Mesothelial cell of epicardium (in vitro differentiated cells): ENCODE measurements at regions not wholly inside any gene's neighbourhood (a gene's known extent, or its start where the extent isn't known, plus 50 kb on each side); places are given as distances from the start of the nearest gene placed in this dataset.

Source experiments
- DNase-seq, 2 experiments: peaks; one replicate each; pipeline ENCODE4 v3.0.0; 2021; ENCODE audit warnings: low spot score in 2 of 2; ENCODE audit not compliant: unreplicated experiment in 2 of 2
- H3K27ac Mint-ChIP-seq: 2 replicates; pipeline ENCODE4 v1.8.0; 2021; ENCODE audit warnings: mixed read lengths
- H3K27me3 Mint-ChIP-seq: 2 replicates; pipeline ENCODE4 v1.8.0; 2021; ENCODE audit warnings: low read depth, mixed read lengths
- H3K36me3 Mint-ChIP-seq: 2 replicates; pipeline ENCODE4 v1.8.0; 2021; ENCODE audit warnings: mixed read lengths
- H3K4me1 Mint-ChIP-seq: 2 replicates; pipeline ENCODE4 v1.8.0; 2021; ENCODE audit warnings: mixed read lengths
- H3K4me3 Mint-ChIP-seq: 2 replicates; pipeline ENCODE4 v1.8.0; 2021; ENCODE audit warnings: mild to moderate bottlenecking, moderate library complexity, mixed read lengths
- H3K9me3 Mint-ChIP-seq: 2 replicates; pipeline ENCODE4 v1.8.0; 2021; ENCODE audit warnings: mixed read lengths
- CTCF ChIP-seq: fragments of 200-600 bp; sonication (generic); IDR thresholded peaks from one replicate; pipeline ENCODE4 v1.5.0; 2021; ENCODE audit warnings: antibody characterized with exemption; ENCODE audit not compliant: unreplicated experiment

GRCh38 chr1:29990304-29990703 lies 733.1 kb downstream of the MATN1 start:
- Mint-ChIP-seq H3K4me1 (peaks cover 10% of the 10 kb centered on the region), H3K4me3 (no peak overlapping the region), H3K27ac (no peak overlapping the region), H3K9me3 (peaks cover 16% of the 10 kb centered on the region), H3K27me3 (no peaks in the 10 kb centered on the region), H3K36me3 (no peaks in the 10 kb centered on the region)
- no peak for TF ChIP-seq CTCF
- DNase-seq, result no peak

- no peak for TF ChIP-seq CTCF
- DNase-seq, result no peak
- Mint-ChIP-seq H3K9me3 (no peaks in the 10 kb centered on the region), H3K4me3 (no peak overlapping the region), H3K4me1 (peaks cover 10% of the 10 kb centered on the region), H3K36me3 (no peaks in the 10 kb centered on the region), H3K27ac (no peak overlapping the region), H3K27me3 (no peaks in the 10 kb centered on the region)
Observed at GRCh38 chr1:29986986-29987385, 736.4 kb downstream of the MATN1 start.

DNA sequence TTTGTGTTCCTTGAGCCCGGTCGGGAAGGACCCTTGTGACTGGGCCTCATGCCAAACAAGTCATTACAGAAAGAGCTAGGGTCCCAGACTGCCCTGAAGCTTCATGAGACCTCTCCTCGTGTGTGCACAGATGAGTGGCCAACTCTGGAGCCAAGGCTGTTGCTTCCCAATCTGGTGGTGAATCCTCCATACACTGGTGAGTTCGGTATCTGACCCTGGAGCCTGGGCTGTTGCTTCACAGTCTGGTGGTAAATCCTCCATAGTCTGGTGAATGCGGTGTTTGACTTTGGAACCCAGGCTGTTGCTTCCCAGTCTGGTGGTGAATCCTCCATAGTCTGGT lies 737.8 kb downstream of the MATN1 start:
- Mint-ChIP-seq H3K27ac (no peak overlapping the region), H3K36me3 (no peaks in the 10 kb centered on the region), H3K9me3 (no peaks in the 10 kb centered on the region), H3K4me3 (no peak overlapping the region), H3K4me1 (peaks cover 10% of the 10 kb centered on the region), H3K27me3 (no peaks in the 10 kb centered on the region)
- no peak for TF ChIP-seq CTCF
- DNase-seq, result no peak

DNA sequence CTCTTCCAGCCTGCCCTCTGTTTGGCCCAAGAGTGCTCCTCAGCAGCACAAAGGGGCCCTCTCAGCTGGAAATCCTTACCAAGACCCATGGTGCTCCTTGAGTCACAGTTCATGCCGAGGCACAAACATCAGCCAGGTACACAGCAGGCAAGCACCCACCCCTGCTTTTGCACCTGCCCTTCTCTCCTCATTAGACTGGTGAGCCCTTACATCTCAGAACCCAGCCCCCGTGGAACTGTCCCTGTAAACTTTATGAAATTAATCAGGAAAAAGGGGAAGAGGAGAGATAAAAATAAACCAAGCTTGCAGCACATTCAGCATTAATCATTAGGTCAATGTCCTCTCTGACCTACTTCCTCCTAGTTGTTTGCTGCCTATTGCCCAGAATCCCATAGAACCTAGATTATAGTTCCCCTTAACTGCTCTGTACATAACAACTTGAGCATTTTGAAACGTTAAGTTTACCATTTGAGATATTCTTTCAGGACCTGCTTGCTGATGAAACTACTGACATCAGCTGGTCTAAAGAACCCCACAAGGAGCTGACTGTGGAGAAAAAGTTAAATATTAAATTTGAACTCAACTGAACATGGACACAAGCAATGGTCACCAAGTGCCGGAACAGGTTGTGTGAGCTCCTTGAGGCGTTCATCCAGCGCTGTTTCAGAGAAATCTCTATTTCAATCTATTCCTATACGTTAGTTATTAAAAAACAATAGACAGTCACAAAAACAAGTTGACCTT lies 738.4 kb downstream of the MATN1 start:
- H3K36me3 Mint-ChIP-seq, result no peaks in the 10 kb centered on the region
- no peaks in the 10 kb centered on the region for H3K9me3 Mint-ChIP-seq
- no peak overlapping the region for H3K27ac Mint-ChIP-seq
- no peak for DNase-seq
- H3K4me1 Mint-ChIP-seq, result peaks cover 10% of the 10 kb centered on the region
- H3K4me3 Mint-ChIP-seq, result no peak overlapping the region
- TF ChIP-seq CTCF, result no peak
- H3K27me3 Mint-ChIP-seq, result no peaks in the 10 kb centered on the region

- peaks cover 10% of the 10 kb centered on the region for H3K4me1 Mint-ChIP-seq
- no peak overlapping the region for H3K4me3 Mint-ChIP-seq
- H3K27me3 Mint-ChIP-seq, result no peaks in the 10 kb centered on the region
- no peaks in the 10 kb centered on the region for H3K9me3 Mint-ChIP-seq
- no peak for DNase-seq
- TF ChIP-seq CTCF, result no peak
- no peaks in the 10 kb centered on the region for H3K36me3 Mint-ChIP-seq
- no peak overlapping the region for H3K27ac Mint-ChIP-seq
Observed at GRCh38 chr1:29984166-29984861, 739.1 kb downstream of the MATN1 start.
